Inferior parietal cortex (tissue), 1 donor: ENCODE measurements at regions not wholly inside any gene's neighbourhood (a gene's known extent, or its start where the extent isn't known, plus 50 kb on each side); places are given as distances from the start of the nearest gene placed in this dataset.
A peak's percentile ranks its signal among the peaks of the same experiment; 100 is the strongest.
"Not testable (repeated sequence)": the region's sequence is repeated elsewhere in the genome, so short reads cannot be mapped to it uniquely, and the experiment has no call there.

Source experiments
- DNase-seq: peaks from one replicate; pipeline ENCODE4 v3.0.0-alpha.2; 2016; ENCODE audit errors: extremely low spot score

DNA sequence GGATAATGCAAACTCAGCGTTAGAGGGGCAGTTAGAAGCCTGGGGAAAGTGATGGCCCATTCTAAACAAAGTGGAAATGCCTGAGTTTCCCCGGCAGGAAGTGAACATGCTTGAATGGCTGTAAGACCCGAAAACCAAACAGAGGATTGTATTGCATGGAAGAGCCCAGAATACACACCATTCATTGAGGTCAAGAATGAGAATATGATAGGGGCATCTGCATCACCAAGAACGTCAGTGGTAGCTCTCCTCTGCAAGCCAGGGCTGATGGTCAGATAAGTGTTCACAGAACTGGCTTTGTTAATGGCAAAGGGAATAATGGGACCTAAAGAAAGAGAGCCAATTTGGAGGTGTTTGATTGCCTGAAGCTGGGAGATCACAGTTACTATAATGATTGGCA, 663.4 kb downstream of the KHDRBS2 start:
- no peak for DNase-seq

- DNase-seq: no peak
Observed at GRCh38 chr6:61614119-61614518, 671.9 kb downstream of the KHDRBS2 start.

DNA sequence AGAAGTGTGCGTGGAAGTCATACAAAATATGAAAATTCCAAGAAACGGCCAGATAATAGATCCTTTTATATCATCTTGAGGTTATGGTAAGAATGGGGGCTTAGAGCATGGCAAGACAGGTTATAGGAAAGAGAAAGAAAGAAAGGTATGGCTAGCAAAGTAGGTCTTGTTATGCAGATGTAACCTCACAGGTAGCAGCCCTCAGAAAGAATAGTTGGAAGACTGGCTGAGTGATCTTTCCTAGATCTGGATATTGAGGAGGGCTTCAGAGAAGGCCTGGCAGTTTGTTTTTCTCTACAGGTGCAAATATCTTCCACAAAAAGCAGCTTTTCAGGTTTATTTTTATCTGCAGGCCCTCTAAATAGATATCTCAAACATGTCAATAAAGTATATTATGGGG, 679.5 kb downstream of the KHDRBS2 start:
- DNase-seq: no peak

DNA sequence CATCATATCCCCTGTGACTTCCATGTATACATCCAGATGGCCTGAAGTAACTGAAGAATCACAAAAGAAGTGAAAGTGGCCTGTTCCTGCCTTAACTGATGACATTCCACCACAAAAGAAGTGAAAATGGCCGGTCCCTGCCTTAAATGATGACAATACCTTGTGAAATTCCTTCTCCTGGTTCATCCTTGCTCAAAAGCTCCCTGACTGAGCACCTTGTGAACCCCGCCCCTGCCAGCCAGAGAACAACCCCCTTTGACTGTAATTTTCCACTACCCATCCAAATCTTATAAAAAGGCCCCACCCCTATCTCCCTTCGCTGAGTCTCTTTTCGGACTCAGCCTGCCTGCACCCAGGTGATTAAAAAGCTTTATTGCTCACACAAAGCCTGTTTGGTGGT, 680.2 kb downstream of the KHDRBS2 start:
- DNase-seq: not testable (repeated sequence)

DNA sequence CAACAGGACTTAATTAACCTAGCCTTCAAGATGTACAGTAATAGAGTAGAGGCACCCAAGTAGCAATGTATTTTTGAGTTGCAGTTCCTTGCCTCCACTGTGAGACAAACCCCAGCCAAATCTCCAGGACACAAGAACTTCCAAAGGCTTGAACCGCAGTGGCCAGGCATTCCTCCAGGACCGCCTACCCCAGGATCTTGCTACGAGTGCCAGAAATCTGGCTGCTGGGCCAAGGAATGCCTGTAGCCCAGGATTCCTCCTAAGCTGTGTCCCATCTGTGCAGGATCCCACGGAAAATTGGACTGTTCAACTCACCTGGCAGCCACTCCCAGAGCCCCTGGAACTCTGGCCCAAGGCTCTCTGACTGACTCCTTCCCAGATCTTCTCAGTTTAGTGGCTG, 683.9 kb downstream of the KHDRBS2 start:
- not testable (repeated sequence) for DNase-seq

DNA sequence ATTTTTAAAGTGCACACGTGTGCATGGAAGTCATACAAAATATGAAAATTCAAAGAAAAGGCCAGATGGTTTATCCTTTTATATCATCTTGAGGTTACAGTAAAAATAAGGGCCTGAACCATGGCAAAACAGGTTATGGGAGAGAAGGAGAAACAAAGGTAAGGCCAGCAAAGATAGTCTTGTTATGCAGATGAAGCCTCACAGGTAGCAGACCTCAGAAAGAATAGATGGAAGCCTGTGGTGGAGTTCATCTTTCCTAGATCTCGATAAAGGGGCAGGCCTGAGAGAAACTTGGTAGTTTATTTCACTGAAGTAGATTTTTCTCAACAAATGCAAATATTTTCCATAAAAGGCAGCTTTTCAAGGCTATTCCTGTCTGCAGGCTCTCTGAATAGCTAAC, 693.8 kb downstream of the KHDRBS2 start:
- no peak for DNase-seq

DNA sequence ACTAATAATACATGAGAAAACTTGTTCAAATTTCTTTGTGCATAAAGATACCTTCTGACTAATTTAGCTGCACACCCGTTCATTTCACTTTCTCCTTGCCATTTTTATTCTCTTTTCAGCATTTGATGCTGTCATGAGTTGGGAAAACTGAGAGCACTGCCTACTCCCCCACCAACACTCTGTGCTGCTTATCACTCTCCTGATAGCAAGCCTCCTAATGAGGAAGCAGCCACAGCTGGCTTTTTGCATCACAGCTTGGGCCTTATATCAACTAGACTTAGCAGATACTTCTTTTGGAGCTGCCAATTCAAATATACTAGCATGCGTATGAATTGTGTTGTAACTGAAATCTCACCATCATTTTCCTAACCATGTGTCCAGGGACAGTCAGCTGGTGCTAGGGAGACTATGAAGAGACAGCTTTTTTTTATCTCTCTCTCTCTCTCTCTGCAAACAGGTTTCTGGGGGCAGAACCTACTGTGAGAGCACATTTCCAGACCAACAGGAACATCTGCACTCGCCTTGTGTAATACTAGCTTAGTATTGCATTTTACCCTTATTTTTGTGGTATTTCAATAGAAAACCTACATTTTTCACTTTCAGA, 699.0 kb downstream of the KHDRBS2 start:
- DNase-seq: peak; percentile 43

GRCh38 chr6:61585504-61585903, 700.5 kb downstream of the KHDRBS2 start:
- DNase-seq: no peak

DNA sequence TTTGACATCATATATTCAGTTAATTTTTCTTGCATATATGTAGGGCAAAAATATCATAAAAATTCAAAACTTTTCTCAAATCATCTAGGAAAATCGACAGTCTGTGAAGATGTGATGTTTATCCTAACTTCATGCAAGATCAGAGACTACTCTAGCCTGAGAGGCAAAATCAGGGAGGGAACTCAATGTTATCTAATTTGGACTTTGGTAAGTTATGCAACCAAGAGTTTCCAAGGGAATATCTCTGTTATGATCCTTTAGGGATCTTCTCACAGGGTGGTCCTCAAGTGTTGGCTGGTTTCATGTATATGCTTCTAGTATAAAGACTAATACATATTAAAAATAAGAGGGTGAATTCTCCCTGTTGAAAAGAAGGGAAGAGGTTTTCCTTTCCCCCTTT, 723.9 kb downstream of the KHDRBS2 start:
- DNase-seq: no peak

- DNase-seq: no peak
Observed at GRCh38 chr6:61558796-61559195, 727.2 kb downstream of the KHDRBS2 start.

GRCh38 chr6:61555993-61556392, 730.0 kb downstream of the KHDRBS2 start:
- no peak for DNase-seq

- no peak for DNase-seq
Observed at GRCh38 chr6:61538801-61539200, 747.2 kb downstream of the KHDRBS2 start.

DNA sequence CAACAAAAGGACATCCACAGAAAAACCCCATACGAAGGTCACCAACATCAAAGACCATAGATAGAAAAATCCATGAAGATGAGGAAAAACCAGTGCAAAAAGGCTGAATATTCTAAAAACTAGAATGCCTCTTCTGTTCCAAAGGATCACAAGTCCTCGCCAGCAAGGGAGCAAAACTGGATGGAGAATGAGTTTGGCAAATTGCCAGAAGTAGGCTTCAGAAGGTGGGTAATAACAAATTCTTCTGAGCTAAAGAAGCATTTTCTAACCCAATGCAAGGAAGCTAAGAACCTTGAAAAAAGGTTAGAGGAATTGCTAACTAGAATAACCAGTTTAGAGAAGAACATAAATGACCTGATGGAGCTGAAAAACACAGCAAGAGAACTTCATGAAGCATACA, 753.3 kb downstream of the KHDRBS2 start:
- not testable (repeated sequence) for DNase-seq
